Upper lobe of right lung (tissue), 1 donor: ENCODE measurements at regions not wholly inside any gene's neighbourhood (a gene's known extent, or its start where the extent isn't known, plus 50 kb on each side); places are given as distances from the start of the nearest gene placed in this dataset.

ENCODE experiments used
- ATAC-seq: fragments of 200-7000 bp; cut with Tn5 transposase; one replicate; pipeline ENCODE4 v1.9.1; 2020; ENCODE audit warnings: mild to moderate bottlenecking, moderate library complexity
- DNase-seq: peaks from one replicate; pipeline ENCODE4 v3.0.0-alpha.2; 2020
- H3K27ac ChIP-seq: fragments of 200-600 bp; one replicate; pipeline ENCODE4 v1.8.0; 2022
- H3K27me3 ChIP-seq: fragments of 200-600 bp; one replicate; pipeline ENCODE4 v1.8.0; 2022; ENCODE audit warnings: mild to moderate bottlenecking
- H3K36me3 ChIP-seq: fragments of 200-600 bp; one replicate; pipeline ENCODE4 v1.8.0; 2022
- H3K4me1 ChIP-seq: fragments of 200-600 bp; one replicate; pipeline ENCODE4 v1.8.0; 2022
- H3K4me3 ChIP-seq: fragments of 200-600 bp; one replicate; pipeline ENCODE4 v1.8.0; 2022; ENCODE audit warnings: mild to moderate bottlenecking
- H3K9me3 ChIP-seq: fragments of 200-600 bp; one replicate; pipeline ENCODE4 v1.8.0; 2022
- intact Hi-C: fragments of 100-400 bp; cut with DNase I; formaldehyde crosslinking; loops from one replicate; pipeline ENCODE4 v1.11.0; 2022
- TF ChIP-seq, protein P1 (sequence below): fragments of 200-600 bp; IDR thresholded peaks from one replicate; pipeline ENCODE4 v1.8.0; 2022; ENCODE audit warnings: antibody characterized with exemption
- donor health status: DM: no; HTN: yes; CAD: no; lungs with severe emphysema.

- TF ChIP-seq, protein P1, sequence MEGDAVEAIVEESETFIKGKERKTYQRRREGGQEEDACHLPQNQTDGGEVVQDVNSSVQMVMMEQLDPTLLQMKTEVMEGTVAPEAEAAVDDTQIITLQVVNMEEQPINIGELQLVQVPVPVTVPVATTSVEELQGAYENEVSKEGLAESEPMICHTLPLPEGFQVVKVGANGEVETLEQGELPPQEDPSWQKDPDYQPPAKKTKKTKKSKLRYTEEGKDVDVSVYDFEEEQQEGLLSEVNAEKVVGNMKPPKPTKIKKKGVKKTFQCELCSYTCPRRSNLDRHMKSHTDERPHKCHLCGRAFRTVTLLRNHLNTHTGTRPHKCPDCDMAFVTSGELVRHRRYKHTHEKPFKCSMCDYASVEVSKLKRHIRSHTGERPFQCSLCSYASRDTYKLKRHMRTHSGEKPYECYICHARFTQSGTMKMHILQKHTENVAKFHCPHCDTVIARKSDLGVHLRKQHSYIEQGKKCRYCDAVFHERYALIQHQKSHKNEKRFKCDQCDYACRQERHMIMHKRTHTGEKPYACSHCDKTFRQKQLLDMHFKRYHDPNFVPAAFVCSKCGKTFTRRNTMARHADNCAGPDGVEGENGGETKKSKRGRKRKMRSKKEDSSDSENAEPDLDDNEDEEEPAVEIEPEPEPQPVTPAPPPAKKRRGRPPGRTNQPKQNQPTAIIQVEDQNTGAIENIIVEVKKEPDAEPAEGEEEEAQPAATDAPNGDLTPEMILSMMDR = no peak
- intact Hi-C loops = no loop called here
- DNase-seq (no peak), ATAC-seq (no peak)
- no peaks in the 10 kb centered on the region for H3K9me3 ChIP-seq
- peak overlapping the region; percentile 73 for H3K27ac ChIP-seq
- H3K36me3 ChIP-seq = no peaks in the 10 kb centered on the region
- no peak overlapping the region for H3K4me3 ChIP-seq
- H3K4me1 ChIP-seq = peaks cover 16% of the 10 kb centered on the region
- no peaks in the 10 kb centered on the region for H3K27me3 ChIP-seq
These were observed 98.1 kb downstream of the NR1D2 start for GRCh38 chr3:24043168-24043567.

- intact Hi-C loops = no loop called here
- Histone ChIP-seq H3K36me3 (no peaks in the 10 kb centered on the region), H3K4me1 (peaks cover 16% of the 10 kb centered on the region), H3K27me3 (no peaks in the 10 kb centered on the region), H3K9me3 (no peaks in the 10 kb centered on the region), H3K27ac (peak overlapping the region; percentile 73), H3K4me3 (no peak overlapping the region)
- ATAC-seq = no peak
- TF ChIP-seq, protein P1 = no peak
- DNase-seq = no peak
These were observed 98.9 kb downstream of the NR1D2 start for GRCh38 chr3:24043985-24044384.

DNA sequence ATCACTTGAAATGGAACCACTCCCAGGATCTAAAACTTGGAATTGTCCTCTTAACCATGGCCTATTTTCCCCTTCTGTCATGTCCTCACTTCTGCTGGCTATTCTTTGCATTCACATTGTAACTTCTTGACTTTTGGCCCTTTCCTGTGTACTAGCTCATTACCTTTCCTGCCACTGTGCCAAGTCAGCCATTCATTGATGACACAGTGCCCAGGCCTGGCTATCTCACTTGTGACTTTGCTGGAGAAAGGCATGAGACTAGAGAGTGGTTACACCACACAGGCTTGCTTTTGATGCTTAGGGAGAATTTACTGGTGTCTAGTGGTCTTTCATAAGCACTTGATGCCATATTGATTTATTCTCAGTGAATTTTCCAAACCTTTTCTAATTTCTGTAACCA, 101.1 kb downstream of the NR1D2 start:
- Histone ChIP-seq H3K4me1 (peaks cover 16% of the 10 kb centered on the region), H3K9me3 (no peaks in the 10 kb centered on the region), H3K27ac (no peak overlapping the region), H3K36me3 (no peaks in the 10 kb centered on the region), H3K4me3 (no peak overlapping the region), H3K27me3 (no peaks in the 10 kb centered on the region)
- TF ChIP-seq, protein P1 = no peak
- ATAC-seq (no peak), DNase-seq (no peak)
- intact Hi-C loops = no loop called here

- peaks cover 10% of the 10 kb centered on the region for H3K4me1 ChIP-seq
- no peaks in the 10 kb centered on the region for H3K36me3 ChIP-seq
- no peak overlapping the region for H3K4me3 ChIP-seq
- no peak for ATAC-seq
- DNase-seq = no peak
- H3K27ac ChIP-seq = peak overlapping the region; percentile 32
- TF ChIP-seq, protein P1 = no peak
- no peaks in the 10 kb centered on the region for H3K27me3 ChIP-seq
- intact Hi-C loops = no loop called here
- H3K9me3 ChIP-seq = no peaks in the 10 kb centered on the region
These were observed 102.4 kb downstream of the NR1D2 start for GRCh38 chr3:24047513-24047912.

DNA sequence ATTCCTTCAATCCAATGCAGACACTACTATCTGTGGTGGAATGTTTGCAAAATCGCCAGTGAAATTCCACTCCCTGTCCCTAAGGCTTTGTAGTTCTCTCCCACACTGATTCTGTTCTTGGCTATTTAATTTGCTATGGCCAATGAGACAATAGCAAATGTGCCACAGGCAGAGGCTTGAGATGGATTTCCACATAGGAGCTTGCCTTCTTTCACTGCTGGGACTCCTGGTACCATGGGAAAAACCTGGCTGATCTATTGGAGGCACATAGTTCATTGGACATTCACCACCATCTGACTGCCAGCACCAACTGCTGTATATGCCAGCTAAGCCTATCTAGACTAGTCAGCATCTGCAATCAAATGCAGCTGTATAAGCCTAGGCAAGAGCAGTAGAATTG, 103.8 kb downstream of the NR1D2 start:
- Histone ChIP-seq H3K4me1 (no peaks in the 10 kb centered on the region), H3K9me3 (no peaks in the 10 kb centered on the region), H3K27me3 (no peaks in the 10 kb centered on the region), H3K27ac (no peak overlapping the region), H3K36me3 (no peaks in the 10 kb centered on the region), H3K4me3 (no peak overlapping the region)
- ATAC-seq (no peak), DNase-seq (no peak)
- TF ChIP-seq, protein P1 = no peak
- intact Hi-C loops = no loop called here

DNA sequence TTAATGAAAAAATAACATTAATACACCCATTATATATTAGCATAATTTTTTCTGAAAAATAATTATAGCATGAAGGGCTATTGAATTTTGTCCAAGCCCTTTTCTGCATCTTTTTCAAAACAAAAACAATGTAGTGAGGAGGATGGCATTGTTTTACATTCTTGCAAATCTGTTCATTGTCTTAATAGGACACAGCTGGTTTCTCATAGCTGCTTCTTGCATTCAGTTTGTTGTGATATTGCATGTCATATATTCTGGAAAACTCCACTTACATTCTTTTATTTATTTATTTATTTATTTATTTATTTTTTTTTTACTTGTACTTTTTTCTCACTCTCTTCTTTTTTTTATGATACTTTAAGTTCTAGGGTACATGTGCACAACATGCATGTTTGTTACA, 107.4 kb downstream of the NR1D2 start:
- no peak for ATAC-seq
- no peaks in the 10 kb centered on the region for H3K9me3 ChIP-seq
- no peaks in the 10 kb centered on the region for H3K4me1 ChIP-seq
- H3K27ac ChIP-seq = no peak overlapping the region
- TF ChIP-seq, protein P1 = no peak
- no peaks in the 10 kb centered on the region for H3K36me3 ChIP-seq
- no peak overlapping the region for H3K4me3 ChIP-seq
- DNase-seq = no peak
- H3K27me3 ChIP-seq = no peaks in the 10 kb centered on the region
- intact Hi-C loops = no loop called here
